GM18498 (cell line): ENCODE measurements at regions not wholly inside any gene's neighbourhood (a gene's known extent, or its start where the extent isn't known, plus 50 kb on each side); places are given as distances from the start of the nearest gene placed in this dataset.
"Not testable (repeated sequence)": the region's sequence is repeated elsewhere in the genome, so short reads cannot be mapped to it uniquely, and the experiment has no call there.

Experiments used
- ATAC-seq: cut with Tn5 transposase; IDR thresholded peaks from one replicate; pipeline ENCODE4 v1.9.1; 2021; ENCODE audit warnings: mild to moderate bottlenecking, moderate library complexity; ENCODE audit not compliant: unreplicated experiment

DNA sequence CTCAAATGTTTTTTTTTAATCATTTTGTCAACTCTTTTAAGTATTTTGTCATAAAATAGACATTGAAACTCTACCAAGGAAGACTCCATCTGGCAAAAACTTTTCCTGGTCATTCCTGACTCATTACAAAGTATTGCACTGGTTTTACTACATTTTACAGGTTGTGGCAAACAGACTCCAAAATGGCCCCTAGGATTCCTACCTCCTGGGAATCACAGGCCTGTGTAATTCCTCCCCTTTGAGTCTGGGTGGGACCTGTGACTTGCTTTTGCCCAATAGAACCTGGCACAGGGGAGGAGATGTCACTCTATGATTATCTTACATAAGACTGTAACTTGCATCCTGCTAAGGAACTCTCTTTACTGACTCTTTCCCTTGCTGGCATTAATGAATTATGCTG lies 123.6 kb upstream of the KCNJ6 start:
- ATAC-seq: no peak

- ATAC-seq: no peak
Measured at GRCh38 chr21:38041493-38041892, 125.2 kb upstream of the KCNJ6 start.

DNA sequence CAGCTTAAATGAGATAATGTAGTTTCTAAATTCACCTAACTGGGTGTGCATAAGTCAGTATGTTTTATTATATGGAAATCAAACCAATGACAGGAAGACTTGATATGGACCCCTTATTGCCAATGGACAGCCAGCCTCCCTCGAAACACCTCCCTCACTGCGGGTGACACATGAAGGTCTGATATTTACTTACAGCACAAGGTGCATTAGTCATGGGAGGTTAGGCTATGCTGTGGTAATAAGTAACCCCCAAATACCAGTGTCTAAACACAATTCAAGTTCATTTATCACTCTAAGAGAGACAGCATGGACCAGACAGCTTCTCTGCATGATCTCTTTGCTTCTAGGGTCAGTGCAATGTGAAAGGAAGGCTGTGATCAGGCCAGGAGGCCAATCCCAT lies 126.0 kb upstream of the KCNJ6 start:
- ATAC-seq: no peak

- no peak for ATAC-seq
Measured at GRCh38 chr21:38048167-38048566, 131.9 kb upstream of the KCNJ6 start.

GRCh38 chr21:38054334-38054733 lies 138.1 kb upstream of the KCNJ6 start:
- no peak for ATAC-seq

DNA sequence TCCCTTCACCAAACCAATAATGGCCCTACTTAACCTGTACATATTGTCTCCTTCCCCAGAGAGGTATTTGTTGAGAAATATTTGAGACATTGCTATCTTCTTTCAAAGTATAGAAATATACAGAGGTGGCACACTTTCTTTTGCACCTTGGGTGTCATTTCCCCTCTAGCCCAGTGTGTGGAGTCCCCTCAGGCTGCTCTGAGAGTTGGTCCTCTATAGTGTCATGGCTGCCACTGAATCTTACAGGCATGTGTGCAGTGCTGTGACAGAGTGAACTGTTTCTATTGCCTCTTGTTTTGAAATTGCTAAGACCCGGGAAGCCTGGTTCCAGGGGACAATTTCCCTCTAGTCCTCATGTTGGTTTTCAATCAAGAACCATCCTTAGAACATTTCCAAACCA lies 140.2 kb upstream of the KCNJ6 start:
- no peak for ATAC-seq

DNA sequence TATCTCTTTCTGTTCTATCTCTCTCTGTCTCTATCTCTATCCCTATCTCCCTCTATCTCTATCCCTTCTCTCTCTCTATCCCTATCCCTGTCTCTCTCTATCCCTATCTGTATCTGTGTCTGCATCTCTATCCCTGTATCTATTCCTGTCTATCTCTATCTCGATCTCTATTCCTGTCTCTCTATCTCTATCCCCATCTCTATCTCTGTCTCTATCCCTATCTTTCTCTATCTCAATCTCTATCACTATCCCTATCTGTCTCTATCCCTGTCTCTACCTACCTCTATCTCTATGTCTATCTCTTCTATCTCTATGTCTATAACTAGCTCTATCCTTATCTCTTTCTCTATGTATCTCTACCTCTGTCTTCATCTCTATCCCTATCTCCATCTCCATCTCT lies 141.4 kb upstream of the KCNJ6 start:
- no peak for ATAC-seq

GRCh38 chr21:38060533-38060932 lies 144.3 kb upstream of the KCNJ6 start:
- no peak for ATAC-seq

DNA sequence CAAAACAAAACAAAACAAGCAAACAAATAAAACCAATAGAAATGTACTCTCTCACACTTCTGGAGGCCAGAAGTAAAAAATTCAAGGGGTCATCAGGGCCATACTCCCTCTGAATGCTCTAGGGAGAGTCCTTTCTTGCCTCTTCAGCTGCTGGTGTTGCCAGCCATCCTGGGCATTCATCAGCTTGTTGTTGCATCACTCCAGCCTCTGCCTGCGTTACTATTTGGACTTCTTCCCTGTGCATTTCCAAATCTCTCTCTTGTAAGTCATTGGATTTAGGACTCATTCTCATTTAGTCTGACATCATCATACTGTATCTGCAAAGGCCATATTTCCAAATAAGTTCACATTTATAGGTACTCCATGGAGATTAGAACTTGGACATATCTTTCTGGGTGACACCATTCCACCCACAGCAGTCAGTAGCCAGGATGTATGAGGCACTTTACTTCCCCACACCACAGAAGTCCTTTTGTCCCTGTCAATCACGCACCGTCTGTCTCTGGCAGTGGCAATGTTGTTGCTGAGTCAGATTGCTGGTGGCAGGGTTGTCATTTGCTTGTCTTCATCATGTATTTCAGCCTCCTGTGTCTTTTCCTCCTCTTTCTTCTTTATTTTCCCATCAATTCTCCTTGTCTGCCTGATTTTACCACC lies 151.0 kb upstream of the KCNJ6 start:
- no peak for ATAC-seq

DNA sequence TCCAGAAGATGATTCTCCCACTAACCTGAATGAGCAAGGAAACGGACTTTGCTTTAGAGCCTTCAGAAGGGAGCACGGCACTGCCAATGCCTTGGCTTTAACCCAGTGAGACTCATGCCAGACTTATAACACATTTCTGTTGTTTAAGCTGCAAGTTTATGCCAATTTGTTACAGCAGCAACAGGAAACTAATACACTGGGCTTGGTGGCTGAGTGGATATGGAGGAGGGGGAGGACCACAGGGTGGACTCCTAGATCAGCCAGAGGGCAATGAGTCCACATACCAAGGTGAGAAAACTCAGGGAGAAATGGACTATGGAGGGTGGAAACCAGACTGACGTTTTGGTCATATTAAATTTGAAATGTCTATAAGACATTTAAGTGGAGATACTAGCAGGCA lies 156.2 kb upstream of the KCNJ6 start:
- no peak for ATAC-seq

DNA sequence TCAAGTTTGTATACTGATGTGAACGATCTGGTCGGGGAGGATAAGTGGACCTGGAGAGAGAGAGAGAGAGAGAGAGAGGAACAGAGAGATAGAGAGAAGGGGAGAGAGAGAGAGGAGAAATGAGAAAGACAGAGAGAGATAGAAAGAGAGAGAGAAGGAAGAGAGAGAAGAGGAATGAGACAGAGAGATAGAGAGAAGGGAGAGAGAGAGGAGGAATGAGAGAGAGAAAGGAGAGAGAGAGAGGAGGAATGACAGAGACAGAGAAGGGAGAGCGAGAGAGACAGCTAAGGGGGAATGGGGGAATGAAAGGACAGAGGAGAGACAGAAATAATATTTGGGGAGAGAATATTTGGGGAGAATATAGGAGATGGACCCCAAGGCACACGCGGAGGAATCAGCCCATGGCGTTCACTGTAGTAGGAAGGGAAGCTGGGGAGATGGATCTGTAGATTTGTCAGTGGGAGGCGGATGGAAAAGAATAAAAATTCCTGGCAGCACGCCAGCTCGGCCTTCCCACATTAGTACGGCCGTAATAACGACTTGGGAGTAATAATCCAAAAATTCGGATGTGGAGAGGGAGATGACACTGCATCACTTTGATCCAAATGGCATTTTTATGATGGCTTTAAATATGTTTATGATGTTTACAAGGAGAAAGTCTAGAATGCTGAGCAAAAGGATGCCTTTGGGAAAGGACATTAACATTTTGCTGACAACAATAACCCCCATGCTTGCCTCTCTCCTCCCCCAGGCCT lies 159.8 kb upstream of the KCNJ6 start:
- ATAC-seq: no peak

- no peak for ATAC-seq
Measured at GRCh38 chr21:38077569-38077968, 161.3 kb upstream of the KCNJ6 start.

DNA sequence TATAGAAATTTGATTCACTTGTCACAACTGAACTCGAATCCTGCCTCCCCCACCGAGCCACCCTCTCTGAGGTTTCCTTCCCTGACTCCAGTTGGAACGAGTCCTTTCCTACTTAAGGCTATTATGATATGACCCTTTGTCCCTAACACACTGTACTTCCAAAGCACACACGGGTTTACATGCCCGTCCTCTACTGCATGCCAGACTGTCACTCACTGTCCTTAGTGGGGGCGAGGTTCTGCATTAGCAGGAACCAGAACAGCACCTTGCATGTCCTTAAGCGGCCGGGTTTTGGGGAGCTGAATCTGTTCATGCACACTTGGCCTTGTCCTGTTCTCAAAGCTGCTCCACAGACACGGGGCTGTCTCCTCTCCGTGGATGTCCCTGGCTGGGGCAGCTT lies 164.6 kb upstream of the KCNJ6 start:
- no peak for ATAC-seq

DNA sequence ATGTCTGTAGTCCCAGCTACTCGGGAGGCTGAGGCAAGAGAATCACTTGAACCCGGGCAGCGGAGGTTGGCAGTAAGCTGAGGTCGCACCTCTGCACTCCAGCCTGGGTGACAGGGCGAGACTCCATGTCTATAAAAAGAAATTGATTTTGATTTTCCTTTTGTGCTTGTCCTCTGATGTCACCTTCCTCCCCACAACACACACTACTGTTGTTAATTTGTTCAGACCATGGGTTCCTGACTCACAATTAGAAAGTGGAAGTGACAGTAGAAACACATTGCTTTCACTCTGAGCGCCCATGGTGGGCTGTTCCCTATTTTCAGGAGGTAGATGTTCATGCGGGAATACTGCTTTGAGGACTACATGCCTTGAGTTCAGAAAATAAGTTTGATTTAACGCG lies 165.5 kb upstream of the KCNJ6 start:
- no peak for ATAC-seq

GRCh38 chr21:38082936-38083485 lies 166.8 kb upstream of the KCNJ6 start:
- no peak for ATAC-seq

GRCh38 chr21:38083535-38083934 lies 167.3 kb upstream of the KCNJ6 start:
- ATAC-seq: no peak

DNA sequence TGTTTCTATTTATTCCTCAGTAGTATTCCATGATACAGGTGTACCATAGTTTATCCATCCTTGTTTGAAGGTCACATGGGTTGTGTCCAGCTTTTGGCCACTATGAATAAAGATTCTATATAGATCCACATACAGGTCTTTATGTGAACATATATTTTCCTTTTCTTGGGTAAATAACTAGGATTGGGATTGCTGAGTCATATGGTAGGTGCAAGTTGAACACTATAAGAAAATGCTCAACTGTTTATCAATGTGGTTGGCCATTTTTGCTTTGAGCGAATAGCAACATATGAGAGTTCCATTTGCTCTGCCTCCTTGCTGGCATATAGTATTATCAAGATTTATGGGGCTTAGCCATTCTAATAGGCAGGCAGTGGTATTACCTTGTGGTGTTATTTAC lies 170.2 kb upstream of the KCNJ15 start:
- no peak for ATAC-seq

DNA sequence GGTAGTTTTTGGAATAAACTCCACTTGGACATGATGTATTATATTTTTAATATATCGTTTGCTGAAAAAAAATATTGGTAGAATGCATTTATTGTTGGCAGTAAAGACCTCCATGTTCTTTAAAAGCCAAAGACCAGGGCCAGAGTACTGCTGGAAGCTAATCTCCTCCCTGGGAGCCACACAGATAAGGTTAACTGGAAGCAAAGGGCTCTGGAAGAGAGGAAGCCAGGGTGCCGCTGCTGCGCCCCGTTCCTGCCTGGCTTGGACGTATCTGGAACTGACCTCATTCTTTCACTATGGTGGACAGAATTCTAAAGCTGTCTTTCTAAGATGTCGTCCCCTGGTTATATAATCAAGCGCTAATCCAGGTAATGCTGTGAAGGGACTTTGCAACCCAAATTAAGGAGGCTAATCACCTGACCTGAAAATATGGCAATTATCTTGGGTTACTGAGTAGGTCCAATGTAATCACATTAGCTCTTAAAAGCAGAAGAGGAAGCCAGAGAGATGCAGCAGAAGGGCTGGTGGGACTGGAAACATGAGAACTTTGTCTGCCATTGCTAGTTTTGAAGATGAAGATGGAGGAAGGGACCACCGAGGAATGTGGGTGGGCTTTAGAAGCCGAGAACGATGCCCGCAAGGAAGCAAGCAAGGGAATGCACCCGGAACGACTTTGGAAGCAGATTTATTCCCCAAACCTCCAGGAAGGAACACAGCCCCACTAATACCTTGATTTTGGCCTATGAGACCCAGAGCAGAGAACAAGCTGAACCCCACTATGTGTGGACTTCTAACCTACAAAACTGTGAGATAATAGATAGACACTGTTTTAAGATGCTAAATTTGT lies 167.7 kb upstream of the KCNJ15 start:
- no peak for ATAC-seq

DNA sequence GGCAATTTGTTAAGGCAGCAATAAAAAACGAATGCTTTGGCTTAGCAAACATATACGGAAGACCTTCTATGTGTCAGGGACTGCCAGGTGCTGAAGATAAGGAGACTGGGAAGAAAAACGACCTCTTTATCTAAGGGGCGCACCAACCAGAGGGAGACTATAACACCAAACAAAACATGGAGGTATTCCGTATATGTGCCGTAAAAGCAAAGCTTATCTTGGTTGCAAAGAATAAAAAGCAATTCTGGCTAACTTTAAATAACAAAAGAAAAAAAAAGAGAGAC lies 167.1 kb upstream of the KCNJ15 start:
- no peak for ATAC-seq

GRCh38 chr21:38091061-38091460 lies 165.7 kb upstream of the KCNJ15 start:
- ATAC-seq: not testable (repeated sequence)

- no peak for ATAC-seq
Measured at GRCh38 chr21:38092051-38092450, 164.7 kb upstream of the KCNJ15 start.

DNA sequence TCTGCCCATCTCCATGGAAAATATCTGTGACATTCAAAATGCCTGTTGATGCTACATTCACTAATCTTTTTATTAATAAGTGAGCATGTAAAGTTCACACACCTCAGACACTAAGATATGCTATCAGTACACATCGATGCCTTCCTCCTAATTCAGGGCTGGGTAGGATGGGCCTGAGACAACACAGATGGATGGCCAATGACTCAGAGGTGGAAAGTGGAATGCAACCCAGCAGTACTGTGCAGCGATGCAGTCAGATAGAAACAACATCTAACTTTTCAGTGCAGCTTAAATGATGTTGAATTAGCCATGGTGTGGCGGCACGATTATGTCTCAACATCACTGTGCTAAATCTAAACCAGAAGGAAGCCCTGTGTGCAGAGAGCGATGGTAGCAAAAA lies 161.6 kb upstream of the KCNJ15 start:
- ATAC-seq: no peak
